Fibroblast of skin of back (primary cell): ENCODE measurements at regions not wholly inside any gene's neighbourhood (a gene's known extent, or its start where the extent isn't known, plus 50 kb on each side); places are given as distances from the start of the nearest gene placed in this dataset.
"Not testable (repeated sequence)": the region's sequence is repeated elsewhere in the genome, so short reads cannot be mapped to it uniquely, and the experiment has no call there.

Experiments used
- DNase-seq: peaks from one replicate; pipeline ENCODE4 v3.0.0-alpha.2; 2013

DNA sequence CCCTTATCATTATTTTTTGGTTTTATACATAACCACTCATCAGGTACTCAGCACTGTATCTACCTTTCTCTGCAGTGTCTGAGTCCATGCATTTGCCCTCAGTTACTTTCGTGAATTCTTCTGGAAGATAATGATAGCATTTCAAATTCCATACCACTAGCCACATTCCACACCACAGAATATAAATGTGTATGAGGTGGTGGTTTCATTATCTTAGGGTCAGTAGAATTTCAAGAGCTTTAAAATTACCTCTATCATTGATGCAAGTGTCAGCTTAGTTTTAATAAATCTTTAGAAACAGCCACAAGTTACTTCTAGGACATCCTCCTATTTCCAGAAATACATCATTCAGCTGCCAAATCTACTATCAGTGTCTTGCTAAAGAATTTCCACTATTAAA, 1578.3 kb downstream of the OLFM4 start:
- no peak for DNase-seq

DNA sequence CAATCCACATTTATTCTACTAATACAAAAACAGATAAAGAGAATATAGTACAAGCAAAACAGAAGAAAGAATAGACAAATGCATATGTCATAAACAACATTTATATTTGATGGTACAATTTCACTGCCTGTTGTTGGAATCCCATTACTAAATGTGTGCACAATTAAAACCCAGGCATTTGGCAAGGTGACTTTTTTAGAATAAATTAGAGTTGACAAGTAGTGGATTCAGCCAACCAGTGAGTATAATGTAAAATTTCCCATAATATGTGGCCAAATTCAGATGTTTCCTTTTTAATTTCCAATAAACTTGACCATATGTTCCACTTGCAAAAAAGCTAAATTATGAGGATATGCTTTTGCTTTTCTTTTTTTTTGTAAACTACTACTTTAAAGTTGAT, 1578.8 kb downstream of the OLFM4 start:
- no peak for DNase-seq

DNA sequence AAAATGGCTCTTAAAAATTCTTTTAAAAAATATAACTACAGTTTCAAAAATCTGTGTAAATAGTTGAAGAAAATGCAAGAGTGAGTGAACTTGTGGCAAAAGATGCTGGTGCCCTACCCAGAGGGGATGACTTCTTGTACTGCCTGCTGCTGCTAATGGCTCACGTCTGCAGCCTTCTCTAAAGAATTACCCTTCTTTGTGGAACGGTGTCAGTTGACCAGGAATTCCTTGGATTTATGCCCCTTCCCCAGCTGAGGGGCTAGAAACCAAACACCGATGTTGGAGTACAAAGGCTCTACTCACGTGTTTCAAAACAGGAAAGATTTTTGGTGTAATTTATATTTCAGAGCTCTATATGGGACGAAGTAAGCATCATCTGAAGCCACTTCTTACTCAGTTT, 1582.8 kb downstream of the OLFM4 start:
- no peak for DNase-seq

DNA sequence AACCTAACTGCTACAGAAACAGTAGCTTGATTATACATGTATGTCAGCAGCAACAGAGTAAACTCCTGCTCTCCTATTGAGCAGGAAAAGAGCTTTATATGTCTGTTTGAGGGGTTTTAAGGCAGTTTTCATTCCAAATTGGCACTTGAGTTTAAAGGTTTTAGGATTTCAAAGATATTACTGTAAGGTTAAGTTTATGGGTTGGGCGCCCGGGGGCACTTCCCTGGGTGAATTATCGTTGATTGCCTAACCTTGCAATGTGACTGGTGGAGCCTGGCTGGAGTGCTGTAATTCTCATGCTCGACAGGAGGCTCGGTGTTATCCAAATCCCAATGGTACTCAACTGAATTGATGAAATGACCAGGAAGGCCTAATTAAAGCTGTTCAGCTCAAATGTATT, 1586.1 kb downstream of the OLFM4 start:
- DNase-seq, result no peak

DNA sequence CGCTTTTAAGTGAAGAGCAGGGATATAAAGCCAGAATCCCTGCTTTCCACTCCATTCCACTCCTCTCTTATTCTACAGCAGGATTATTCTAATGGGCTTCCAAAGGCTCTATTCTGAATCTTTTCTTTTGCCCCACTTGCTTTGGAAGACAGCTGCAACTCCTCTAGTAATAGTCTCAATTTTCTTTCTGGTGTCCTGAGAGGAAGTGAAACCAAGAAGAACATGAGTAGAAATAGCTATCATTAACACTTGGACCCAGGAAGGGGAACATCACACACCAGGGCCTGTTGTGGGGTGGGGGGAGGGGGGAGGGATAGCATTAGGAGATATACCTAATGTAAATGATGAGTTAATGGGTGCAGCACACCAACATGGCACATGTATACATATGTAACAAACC, 1597.9 kb downstream of the OLFM4 start:
- not testable (repeated sequence) for DNase-seq

DNA sequence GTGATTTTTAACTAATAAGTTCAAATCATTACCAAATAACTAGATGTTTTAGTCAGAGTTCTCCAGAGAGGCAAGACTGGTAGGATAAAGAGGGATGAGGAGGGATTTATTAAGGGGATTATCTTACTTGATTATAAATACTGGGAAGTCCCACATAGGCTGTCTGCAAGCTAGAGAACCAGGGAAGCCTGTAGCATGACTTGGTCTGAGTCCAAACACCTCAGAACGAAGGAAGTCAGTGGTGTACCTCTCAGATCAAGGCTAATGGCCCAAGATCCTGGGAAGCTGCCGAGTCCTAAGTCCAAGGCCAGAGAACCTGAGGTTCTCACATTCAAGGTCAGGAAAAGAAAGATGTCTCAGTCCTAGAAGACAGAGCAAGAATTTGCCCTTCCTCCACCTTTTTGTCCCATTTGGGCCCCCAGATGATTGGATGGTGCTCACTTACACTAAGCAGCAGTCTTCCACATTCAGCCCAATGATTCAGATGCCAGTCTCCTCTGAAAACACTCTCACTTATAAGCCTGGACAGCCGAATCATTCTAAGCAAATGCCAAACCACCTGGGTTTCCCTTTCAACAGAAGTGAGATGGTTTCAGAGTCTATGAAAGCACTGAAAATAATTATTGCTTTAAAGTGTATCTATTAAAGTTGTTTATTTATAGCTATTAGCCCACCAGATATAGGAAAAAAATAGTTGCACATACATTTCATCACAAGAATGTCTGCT, 1599.2 kb downstream of the OLFM4 start:
- DNase-seq, result no peak

DNA sequence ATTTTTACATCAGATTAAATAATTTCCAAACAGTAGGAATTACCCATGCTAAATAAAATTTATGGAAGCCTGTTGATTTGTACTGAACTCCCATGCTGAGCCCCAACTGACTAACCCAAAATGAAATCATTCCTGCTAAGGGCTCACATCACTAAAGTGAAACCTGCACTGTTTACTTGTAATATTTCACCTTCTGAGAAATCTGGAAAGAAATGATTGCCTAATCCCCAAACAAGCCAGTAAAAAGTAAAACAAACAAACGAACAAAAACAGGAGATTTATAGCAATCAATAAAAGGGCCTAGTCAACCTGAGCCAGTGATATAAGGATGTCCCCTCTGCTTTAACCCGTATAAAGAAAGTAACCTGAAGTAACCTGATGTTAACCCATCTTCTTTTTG, 1599.8 kb downstream of the OLFM4 start:
- DNase-seq, result no peak

DNA sequence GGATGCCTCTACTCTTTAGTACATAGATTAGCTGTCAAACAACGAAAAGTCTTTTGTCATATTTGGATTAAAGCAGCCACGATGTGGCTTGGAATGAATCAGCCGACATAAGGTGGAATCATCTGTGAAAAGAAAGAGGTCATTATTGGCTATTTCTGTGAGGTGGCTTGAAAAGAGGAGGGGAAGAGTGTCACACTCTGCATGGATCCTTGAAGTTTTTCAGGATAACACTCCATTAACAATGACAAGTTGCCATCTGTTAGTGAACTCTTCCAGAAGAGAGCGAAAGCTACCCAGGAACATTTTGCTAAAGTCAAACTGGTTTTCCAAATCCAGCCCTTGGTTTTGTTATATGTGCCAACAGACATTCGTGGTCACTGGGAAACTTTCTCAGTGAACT, 1604.8 kb downstream of the OLFM4 start:
- DNase-seq, result no peak

DNA sequence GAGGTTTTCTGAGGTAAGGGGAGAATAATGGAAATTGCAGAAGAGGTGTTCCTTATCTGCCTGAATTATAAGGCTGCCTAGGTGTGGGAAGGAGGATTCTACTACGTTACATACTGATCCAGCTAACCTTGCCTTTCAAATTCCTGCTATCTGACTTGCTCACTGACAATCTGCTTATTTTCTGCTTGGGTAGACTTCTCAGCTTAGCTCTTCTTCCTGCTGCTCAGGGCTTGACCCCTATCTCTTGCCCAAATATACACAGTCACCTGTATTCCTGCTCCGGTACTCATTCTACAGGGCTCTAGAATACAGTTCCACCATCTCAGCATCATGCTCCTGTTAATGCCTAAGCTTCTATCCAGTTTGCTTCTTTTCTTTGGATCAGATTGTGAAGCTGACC, 1607.6 kb downstream of the OLFM4 start:
- no peak for DNase-seq

DNA sequence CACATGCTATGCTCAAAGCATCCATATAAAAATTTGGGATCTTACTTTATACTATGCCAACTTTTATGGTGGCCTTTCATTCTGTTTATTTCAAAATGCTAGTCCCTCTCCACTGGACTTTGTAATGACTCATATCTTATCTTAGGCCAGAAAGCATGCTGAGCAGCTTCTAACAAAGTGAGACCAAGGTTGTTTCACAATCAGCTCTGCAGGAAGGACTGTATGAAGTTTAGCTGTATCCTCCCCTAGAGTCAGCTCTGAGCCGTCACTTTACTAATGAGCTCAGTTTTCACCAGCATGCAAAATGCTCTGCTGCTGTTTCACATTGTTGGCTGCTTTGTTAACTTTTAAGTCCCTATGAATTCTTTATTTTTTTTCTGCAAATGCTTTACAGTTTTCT, 1608.8 kb downstream of the OLFM4 start:
- DNase-seq, result peak; percentile 0

DNA sequence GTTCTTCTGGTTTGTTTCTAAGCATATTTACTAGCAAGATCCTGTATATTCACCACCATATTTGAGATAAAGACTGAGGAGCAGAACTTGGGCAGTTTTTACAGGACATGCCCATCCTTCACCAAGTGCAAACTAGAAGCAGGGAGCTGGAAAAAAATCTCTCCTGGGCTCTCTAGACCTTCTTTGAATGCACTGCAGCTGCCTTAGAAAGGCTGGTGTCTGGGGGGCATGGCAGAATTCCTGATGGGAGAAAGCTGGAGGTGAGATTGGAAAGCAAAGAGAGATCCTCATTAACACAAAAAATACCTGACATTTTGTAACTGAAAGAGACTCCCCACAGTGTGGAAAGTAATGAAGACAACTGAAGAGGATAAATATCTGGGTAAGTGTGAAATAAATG, 1612.1 kb downstream of the OLFM4 start:
- DNase-seq, result no peak

DNA sequence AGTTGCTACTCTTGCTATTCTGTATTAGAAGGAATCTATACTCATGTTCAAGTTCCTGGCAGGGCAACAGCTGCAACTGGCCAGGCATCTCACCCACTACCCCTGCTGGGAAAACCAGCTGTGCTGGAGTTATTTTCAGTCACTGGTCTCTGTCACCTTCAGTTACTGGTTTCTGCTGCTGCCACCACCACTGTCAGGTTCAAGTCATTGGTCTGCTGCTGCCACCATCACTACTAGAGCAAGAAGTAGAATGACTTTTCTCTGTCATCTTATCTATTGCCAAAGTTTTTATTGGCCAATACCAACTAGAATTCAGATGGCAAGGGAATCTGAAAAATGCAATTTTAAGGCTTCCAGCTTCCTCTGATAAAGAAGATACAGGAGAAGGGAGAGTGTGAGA, 1615.2 kb downstream of the OLFM4 start:
- DNase-seq, result no peak

DNA sequence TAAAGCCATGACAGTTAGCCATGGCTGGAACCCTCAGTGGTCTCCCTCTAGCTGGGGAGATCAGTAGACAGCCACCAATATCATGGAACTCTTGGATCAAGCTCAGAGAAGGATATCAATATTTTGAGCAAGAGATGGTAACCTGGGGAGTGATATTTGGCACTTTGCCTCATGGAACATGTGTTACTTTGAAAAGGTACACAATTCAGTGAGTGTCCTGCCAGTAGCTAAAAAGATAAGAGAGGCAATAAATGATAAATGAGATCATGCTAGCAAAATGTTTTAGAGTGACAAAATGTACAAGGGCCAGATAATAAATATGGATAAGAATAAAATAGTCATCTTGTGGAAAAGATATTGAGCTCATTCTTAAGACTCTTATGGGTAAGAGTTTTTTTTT, 1618.7 kb downstream of the OLFM4 start:
- no peak for DNase-seq

DNA sequence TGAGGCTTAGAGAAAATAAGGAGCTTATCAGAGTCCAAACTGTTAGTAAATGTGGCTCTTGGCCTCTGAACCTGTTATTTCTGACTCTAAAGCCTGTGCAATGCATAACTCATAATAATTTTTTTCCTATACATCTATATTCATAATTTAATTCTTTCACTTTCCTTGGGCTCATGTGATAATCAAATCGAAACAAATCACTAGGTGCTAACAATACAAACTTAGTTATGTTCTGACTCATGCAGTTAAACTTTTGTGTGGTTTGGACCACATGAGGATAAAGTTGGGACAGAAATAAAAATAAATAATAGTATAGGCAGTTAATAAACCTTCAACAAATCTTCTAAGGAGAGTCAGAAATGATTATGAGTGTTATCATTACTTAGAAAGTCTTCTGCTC, 1629.0 kb downstream of the OLFM4 start:
- no peak for DNase-seq

DNA sequence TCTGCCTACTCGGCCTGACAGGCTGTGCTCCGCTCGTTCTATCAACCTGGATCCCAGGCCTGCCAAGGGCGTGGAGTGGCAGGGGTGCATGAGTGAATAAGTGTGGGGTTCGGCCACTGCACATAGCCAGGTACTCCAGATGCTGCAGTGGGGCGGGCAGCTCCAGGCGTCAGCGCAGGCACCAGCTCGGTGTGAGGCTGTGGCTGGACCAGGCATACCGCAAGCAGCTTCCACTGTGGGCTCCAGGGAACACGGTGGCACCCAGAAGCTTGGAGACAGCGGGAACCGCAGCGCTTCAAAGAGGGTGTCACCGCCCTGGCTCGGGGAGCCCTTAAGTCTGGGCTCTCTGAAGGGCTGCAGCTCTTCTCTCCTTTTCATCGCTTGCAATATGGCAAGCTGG, 1630.2 kb downstream of the OLFM4 start:
- DNase-seq, result no peak

DNA sequence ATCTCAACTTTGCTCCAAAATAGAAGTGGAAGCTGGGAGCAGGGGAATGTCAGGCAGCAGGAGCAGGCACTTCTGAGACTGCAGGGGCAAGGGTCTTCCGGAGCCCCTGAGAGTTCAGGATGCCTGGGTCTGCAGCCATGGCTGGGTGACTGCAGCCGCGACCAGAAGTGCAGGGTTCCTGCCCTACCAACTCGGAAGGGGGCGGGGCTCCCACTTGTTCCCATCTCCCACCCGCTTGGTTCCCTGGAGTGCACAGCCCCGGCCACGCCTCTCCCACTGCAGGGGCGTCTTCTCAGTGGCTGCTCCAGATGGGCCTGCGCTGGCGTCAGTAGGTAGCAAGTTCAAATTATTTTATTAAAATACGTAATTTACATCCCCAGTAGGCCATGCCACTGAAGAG, 1631.7 kb downstream of the OLFM4 start:
- no peak for DNase-seq

DNA sequence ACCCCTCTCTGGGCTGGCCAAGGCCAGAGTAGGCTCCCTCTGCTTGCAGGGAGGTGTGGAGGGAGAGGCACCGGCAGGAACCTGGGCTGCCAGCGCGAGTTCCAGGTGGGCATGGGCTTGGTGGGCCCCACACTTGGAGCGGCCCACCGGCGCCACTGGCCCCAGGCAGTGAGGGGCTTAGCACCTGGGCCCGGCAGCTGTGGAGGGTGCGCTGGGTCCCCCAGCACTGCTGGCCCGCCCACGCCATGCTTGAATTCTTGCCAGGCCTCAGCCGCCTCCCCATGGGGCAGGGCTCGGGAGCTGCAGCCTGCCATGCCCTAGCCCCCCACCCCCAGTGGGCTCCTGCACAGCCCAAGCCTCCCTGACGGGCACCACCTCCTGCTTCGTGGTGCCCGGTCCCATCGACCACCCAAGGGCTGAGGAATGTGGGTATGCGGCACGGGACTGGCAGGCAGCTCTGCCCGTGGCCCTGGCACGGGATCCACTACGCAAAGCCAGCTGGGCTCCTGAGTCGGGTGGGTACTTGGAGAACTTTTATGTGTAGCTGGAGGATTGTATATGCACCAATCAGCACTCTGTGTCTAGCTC, 1648.0 kb downstream of the OLFM4 start:
- DNase-seq, result no peak

DNA sequence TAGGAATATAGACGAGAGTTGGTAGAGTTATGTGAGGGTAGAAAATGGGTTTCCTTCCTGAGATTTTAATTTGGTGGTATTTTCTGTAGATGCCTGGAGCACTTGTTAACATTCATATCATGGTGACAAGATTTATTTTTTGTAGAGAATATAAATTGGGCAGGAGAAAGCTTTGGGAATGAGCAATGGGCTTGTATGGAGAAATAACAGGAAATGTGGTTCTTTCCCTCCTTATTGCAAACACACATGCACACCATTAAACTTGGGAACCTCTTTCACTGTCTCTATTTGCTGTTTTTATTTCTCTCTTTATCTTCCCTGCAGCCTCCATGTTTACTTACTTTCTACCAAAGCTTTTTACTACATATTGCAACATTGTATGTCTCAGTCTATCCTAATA, 1653.6 kb downstream of the OLFM4 start:
- no peak for DNase-seq

DNA sequence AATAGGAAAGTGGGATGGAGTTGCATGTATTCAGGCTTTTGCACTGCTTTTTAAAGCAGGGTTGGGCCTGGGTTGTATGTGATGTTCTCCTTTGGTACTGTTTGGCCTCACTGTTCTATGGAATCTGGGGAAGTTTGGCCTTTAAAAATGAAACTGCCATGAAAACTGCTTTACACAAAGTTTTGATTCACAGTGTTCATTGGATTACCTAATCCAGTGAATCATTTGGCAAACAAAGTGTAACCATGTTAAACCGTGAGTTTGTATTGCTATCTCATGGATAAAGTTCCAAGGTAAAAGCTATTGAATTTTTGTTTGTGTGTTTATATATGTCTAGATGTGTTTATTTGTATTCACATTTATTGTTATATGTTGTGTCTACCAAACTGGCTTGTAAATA, 1658.6 kb downstream of the OLFM4 start:
- DNase-seq, result no peak

DNA sequence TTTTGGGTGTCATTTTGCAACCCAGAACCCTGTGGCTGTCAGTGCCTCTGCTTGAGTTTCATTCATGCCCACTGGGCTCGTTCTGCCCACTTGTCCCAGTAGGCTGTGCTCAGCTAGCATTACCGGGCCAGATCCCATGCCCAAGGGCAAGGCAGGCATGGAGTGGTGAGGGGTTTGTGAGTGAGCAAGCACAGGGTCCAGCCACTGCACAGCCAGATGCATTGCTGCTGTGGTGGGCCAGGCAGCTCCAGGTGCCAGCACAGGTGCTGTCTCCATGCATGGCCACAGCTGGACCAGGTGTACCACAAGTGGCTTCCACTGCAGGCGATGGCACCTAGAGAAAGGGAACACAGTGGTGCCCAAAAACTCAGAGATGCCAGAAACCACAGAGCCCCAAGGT, 1671.2 kb downstream of the OLFM4 start:
- DNase-seq, result no peak

DNA sequence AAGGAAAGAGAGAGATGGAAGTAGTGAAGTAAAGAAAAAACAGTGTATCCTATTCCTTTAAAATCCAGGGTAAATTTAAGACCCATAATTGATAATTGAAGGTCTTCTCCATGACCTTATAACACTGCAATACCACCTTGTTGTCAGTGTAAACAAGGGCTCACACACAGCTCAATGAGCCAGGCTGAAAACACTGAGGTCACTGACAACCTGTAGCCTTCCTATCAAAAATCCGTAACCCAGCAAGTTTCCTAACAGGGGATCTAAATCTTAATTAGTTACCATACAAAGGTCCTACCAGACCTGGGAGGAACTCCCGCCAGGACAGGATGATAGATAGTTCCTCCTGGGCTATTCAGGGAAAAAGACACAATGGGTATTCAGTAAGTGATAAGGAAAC, 1677.1 kb downstream of the OLFM4 start:
- no peak for DNase-seq

DNA sequence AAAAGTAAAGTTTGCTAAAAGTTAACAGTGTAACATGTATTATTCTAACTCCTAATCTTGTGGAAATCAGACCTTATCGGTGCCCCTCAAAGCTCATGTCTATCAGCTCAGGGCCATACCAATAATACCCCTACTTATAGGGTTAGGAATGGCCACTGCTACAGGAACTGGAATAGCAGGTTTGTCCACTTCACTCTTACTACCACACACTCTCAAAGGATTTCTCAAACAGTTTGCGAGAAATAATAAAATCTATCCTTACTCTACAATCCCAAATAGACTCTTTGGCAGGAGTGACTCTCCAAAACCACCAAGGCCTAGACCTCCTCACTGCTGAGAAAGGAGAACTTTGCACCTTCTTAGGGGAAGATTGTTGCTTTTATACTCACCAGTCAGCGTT, 1677.7 kb downstream of the OLFM4 start:
- no peak for DNase-seq

DNA sequence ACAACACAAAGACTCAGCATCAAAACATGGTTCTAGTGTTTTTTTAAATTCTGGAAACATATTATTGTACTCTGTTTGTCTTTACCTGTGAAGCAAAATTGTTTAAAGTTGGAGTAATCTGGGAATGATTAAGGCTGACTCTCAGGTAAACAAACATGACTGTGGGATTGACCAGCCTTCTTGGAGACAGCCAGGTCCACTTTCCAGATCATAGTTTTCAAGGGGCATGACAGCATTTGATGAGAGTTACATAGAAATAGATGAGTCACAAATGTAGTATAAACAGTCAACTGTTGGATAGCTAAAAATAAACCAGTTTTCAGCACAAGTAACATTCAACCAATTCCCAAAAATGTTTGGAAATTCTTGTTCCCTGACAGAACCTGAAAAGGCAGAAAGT, 1680.9 kb downstream of the OLFM4 start:
- no peak for DNase-seq

DNA sequence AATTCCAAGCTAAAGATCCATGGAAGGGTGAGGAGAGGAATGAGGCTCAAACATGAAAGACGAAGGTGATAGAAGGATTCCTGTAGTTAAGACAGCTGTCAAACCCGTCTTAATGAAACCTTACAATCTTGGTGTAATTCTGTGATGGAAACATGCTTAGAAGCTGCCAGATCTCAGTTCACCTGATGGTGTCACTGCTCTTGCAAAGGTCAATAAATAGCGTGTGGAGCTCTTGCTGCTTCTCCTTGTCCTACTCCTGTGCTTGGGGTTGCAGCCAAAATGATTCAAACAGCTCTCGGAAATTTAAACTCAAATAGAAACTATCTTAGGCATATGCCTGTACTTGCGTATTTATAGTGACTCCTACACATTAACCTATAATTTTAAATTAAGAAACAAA, 1705.0 kb downstream of the OLFM4 start:
- no peak for DNase-seq

DNA sequence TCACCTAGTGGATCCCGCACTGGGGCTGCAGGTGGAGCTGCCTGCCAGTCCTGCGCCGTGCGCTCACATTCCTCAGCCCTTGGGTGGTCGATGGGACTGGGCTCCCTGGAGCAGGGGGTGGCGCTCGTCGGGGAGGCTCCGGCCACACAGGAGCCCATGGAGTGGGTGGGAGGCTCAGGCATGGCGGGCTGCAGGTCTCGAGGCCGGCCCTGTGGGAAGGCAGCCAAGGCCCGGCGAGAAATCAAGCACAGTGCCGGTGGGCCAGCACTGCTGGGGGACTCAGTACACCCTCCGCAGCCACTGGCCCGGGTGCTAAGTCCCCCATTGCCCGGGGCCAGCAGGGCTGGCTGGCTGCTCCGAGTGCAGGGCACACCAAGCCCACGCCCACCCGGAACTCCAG, 1708.6 kb downstream of the OLFM4 start:
- not testable (repeated sequence) for DNase-seq
